Fibroblast of peridontal ligament (primary cell): ENCODE measurements at regions not wholly inside any gene's neighbourhood (a gene's known extent, or its start where the extent isn't known, plus 50 kb on each side); places are given as distances from the start of the nearest gene placed in this dataset.

Experiments used
- DNase-seq: peaks from one replicate; pipeline ENCODE4 v3.0.0-alpha.2; 2010; ENCODE audit errors: extremely low read depth

GRCh38 chr3:154976072-154976983 lies 103.8 kb upstream of the MME start:
- DNase-seq: no peak

DNA sequence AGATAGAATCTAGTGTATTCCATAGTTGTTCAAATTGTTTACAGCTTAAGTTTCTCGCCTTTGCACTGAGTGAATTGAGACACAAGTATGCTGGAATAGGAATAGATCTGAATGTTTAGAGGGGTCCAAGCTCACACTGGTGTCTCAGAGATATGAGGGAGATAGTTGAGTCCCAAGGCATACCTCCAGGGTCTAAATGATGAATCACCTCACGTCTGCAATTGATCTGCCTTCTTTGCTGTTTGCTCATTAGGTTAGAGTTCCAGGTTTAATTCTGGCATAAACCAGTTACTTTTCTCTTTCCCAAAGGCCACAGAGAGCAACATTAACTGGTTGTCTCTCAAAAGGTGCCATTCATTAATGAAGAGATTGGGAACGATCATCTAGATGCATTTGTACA lies 106.3 kb upstream of the MME start:
- no peak for DNase-seq

DNA sequence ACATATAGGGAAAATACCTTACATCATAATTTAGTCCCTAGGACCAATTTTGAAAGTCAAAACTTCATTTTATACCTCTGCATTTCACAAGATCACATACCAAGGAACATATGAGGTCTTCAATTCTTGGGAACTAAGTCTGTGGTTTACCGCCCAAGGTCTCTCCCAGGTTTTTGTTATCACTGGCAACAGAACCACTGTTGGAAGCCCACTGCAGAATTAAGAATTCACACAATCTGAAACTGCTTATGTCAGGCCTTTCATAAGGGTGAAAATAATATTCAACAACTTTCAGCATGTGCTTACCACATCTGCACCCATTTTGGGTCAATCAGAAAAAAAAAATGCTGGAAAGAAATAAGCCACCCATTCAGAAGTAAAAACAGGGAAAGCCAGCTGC lies 107.2 kb upstream of the MME start:
- DNase-seq: peak; percentile 84

- peak; percentile 79 for DNase-seq
Observed at GRCh38 chr3:154971771-154972326, 108.3 kb upstream of the MME start.

DNA sequence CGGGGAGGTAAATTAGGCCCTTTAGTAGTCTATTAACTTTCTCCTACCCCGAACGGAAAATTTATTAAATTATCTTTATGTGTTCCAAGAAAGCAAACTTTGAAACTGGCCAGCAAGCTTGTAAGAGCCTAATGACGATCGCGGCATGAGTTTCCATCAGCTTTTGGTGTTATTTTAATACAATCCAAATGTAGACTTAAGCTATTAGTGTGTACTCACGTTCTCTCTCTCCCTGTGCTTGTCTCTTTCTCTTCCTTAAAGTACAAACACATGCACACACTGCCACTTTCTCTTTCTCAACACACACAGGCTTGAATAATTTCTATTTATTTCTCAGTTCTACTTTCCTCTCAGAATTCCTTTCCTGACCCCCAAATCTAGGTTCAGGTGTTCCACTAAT lies 108.8 kb upstream of the MME start:
- DNase-seq: peak; percentile 72

GRCh38 chr3:154970797-154971196 lies 109.3 kb upstream of the MME start:
- peak; percentile 99 for DNase-seq

DNA sequence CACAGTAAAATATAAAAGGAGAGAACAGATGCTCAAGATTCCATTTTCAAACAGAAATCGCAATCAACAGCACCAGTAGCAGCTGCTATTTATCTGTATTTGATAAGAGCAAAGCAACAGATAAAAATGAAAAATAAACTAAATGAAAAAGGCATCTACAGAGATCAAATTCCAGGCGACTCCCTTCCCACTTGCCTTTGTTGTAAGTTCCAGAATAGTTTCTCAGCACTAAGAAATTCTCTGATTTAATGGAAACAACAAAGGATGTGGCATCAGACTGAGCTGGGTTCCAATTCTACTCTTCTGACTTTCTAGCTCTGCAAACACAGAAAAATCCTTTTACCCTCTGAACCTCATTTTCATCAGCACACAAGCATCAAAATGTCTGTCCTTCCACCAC lies 110.8 kb upstream of the MME start:
- DNase-seq: peak; percentile 52

- DNase-seq: peak; percentile 75
Observed at GRCh38 chr3:154967090-154967489, 113.0 kb upstream of the MME start.

GRCh38 chr3:154956815-154957214 lies 123.3 kb upstream of the MME start:
- DNase-seq: no peak

DNA sequence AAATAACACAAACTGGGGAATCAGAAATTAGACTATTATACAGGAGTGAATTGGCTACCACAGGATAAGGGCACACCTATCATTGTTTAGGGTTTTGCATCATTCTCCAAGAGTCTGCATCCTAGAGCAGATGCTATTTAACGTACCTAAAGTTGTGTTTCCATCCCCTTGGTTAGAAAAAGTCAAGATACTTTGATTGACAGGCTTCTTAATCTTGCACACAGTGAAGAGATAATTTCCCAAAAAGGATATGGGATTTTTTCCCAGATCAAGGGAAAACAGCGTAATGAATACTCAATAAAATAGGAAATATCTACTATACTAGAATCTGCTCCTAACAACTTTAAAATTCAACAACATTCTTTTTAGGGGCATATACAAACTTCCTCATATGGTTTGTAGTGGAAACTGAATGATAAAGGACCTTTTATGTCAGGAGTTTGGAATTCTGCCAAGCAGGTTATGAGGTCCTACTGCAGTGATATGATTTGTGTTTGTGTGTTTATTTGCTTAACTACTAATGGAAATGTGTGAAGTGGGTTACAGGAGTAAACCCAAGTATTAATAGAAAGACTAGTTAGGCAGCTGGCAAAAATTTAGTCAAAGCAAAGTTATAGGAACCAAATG lies 124.1 kb upstream of the MME start:
- DNase-seq: no peak

GRCh38 chr3:154954757-154955156 lies 125.4 kb upstream of the MME start:
- peak; percentile 83 for DNase-seq

DNA sequence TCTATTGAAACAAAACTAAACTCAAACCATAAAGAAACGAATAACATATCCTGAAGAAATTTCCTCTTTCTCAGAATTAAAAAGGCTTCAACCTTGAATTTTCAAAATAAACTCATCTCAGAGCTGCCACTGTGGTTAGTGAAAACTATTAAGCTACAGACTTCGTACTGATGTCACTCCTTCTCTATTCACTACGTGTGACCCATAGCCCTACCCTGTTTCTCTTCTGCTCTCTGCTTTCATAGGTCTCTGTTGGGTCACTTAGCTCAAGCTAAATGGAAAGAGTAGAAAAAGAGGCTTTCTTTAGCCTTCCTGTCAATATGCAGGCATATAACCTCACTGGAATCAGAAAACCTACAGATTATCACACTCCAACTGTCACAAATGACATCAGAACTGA lies 126.6 kb upstream of the MME start:
- peak; percentile 33 for DNase-seq

DNA sequence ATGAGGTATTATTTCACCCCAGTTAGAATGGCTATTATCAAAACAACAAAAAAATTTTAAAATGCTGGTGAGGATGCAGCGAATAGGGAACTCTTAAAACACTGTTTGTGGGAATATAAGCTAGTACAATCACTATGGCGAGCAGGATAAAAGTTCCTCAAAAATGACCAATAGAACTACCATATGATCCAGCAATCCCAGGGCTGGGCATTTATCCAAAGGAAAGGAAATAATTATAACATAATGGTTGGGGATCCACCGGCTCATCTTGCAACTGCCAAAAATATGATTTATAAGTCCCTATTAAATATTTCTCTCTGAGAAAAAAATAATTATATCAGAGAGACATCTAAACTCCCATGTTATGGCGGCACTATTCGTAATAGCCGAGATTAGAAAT lies 127.6 kb upstream of the MME start:
- peak; percentile 33 for DNase-seq

- DNase-seq: no peak
Observed at GRCh38 chr3:154943981-154944380, 136.1 kb upstream of the MME start.

GRCh38 chr3:154942827-154943226 lies 137.3 kb upstream of the MME start:
- no peak for DNase-seq

DNA sequence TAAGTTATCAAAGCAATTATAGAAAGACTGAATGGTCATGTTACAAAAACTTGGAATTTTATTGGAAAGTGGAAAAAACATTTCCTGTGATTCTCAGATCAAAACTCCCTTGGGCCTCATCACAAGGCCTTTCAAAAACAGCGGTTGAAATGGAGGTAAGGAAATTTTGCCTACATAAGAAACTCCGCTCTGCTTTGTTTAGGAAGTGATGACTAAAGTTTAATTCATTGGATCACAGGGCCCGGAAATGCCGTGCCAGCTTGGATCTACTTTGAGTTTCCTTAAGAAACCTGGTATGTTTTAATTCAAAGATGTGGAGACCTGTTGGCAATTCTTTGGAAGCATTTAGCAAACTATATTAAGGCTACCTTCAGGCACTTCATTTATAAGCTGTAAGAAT lies 143.9 kb upstream of the MME start:
- no peak for DNase-seq

DNA sequence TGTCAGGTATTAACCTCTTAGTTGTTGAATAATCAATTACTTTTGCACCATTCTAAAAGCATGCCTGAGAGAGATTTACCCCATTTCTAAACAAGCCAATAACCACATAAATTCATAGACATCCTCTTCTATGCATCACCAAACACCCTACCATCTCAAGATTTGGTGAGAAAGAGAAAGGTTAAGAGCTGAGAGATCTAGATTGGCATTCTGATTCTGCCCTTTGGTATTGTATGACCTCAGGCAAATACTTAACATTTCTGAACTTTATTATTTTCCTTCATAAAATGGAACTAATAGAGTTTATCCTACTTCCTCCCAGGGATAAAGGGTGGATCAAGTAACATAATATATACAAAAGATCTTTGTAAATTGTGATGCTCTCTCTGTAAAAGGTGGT lies 146.5 kb upstream of the MME start:
- no peak for DNase-seq

- DNase-seq: no peak
Observed at GRCh38 chr3:154932633-154933032, 147.5 kb upstream of the MME start.

GRCh38 chr3:154931484-154931883 lies 148.6 kb upstream of the MME start:
- DNase-seq: peak; percentile 88

DNA sequence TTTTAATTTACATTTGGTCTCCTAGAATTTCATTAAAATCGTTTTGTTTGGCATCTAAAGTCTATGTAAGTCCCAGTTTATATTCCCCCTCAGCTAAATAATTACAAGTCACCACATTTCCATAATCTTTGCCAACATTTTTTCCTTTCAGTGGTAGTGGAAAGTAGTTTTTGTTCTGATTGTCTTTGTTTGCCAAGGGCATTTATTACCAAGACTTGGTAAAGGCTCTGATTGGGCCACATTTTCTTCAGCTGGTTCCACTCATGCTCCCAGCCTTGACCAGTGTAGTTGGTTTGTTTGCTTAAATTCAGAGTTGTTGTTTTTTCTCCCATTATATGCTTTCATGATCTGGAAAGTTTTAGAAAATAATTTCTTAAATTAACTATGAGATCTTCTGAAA lies 153.4 kb upstream of the MME start:
- peak; percentile 95 for DNase-seq

DNA sequence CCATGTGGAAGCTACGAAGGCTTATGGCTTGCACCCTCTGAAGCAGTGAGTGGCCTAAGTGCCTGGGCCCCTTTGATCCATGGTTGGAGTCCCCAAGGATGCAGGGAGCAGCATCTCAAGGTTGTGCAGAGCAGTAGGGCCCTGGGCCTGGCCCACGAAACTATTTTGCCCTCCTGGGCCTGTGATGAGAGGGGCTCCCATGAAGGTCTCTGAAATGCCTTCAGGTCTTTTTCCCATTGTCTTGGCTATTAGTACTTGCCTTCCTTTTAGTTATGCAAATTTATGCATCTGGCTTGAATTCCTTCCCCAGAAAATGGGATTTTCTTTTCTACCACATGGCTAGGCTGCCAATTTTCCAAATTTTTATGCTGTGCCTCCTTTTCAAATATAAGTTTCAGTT lies 158.8 kb upstream of the MME start:
- DNase-seq: no peak

- DNase-seq: no peak
Observed at GRCh38 chr3:154919226-154919625, 160.9 kb upstream of the MME start.

DNA sequence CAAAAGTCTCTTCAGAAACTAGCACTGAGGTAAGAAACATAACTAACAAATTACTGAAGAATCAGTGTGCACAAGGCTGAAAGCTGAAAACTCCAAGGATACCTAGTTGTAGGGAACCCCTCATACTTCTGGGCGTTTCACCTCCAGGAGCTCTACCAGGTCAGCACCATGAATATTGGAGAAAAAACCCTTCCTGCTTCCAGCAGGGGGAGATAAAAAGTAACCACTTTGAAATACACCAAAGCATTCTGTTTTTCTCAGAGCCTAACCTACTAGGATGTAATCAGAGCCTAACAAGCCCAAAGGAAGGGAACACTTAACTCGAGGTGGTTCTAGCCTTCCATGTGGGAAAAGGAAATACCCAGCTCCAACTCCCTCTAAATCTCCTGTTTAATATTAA lies 175.8 kb upstream of the MME start:
- peak; percentile 60 for DNase-seq
